ENCODE measurements at regions not wholly inside any gene's neighbourhood (a gene's known extent, or its start where the extent isn't known, plus 50 kb on each side); places are given as distances from the start of the nearest gene placed in this dataset.

- H3K36me3 ChIP-seq (ENCODE audit: control insufficient read depth, insufficient read depth, low read length): no peaks in the 10 kb centered on the region
- H3K4me1 ChIP-seq (ENCODE audit: control insufficient read depth, insufficient read depth, low read length): no peaks in the 10 kb centered on the region
- H3K27me3 ChIP-seq (ENCODE audit: control insufficient read depth, insufficient read depth, low read length): no peaks in the 10 kb centered on the region
- no peak overlapping the region for H3K4me3 ChIP-seq (ENCODE audit: low read depth, low read length)
- H3K9me3 ChIP-seq (ENCODE audit: control insufficient read depth, insufficient read depth, low read length): no peaks in the 10 kb centered on the region
- no peak overlapping the region for H3K9ac ChIP-seq (ENCODE audit: low read depth, low read length)
- no peak overlapping the region for H3K27ac ChIP-seq (ENCODE audit: low read depth, low read length)
These were observed 107.3 kb upstream of the STARD13 start for GRCh38 chr13:33392794-33393405.

DNA sequence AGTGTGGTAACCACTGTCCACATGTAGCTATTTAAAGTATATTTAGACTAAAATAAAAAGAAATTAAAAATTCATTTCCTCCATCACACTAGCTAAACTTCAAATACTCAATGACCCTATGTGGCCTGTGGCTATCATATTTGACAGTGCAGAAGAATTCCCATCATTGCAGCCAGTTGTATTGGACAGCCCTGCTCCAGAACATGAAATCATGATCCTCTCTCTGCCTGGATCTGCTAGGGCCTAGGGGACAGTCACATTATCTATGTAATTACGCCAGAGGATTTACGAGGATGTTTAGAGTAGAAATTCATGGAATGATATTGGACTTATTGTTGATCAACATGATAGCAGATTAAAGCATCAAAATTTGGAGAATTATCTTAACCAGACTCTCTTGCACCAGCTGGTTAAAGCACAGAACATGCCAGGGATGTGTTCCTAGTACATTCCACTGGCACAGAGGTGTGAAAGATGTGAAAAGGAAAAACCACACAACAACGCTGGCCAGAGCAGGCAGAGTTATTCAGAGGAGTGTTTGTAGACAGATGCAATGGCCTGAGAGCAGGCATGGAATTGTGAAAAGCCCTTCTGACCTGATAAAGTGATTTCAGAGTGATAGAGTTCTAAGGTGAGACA lies 108.9 kb upstream of the STARD13 start:
- H3K9ac ChIP-seq (ENCODE audit: low read depth, low read length): no peak overlapping the region
- H3K4me3 ChIP-seq (ENCODE audit: low read depth, low read length): no peak overlapping the region
- no peak overlapping the region for H3K27ac ChIP-seq (ENCODE audit: low read depth, low read length)
- no peaks in the 10 kb centered on the region for H3K4me1 ChIP-seq (ENCODE audit: control insufficient read depth, insufficient read depth, low read length)
- H3K27me3 ChIP-seq (ENCODE audit: control insufficient read depth, insufficient read depth, low read length): no peaks in the 10 kb centered on the region
- H3K9me3 ChIP-seq (ENCODE audit: control insufficient read depth, insufficient read depth, low read length): no peaks in the 10 kb centered on the region
- H3K36me3 ChIP-seq (ENCODE audit: control insufficient read depth, insufficient read depth, low read length): no peaks in the 10 kb centered on the region

GRCh38 chr13:33401238-33401637 lies 115.7 kb upstream of the STARD13 start:
- no peak overlapping the region for H3K4me3 ChIP-seq (ENCODE audit: low read depth, low read length)
- no peaks in the 10 kb centered on the region for H3K9me3 ChIP-seq (ENCODE audit: control insufficient read depth, insufficient read depth, low read length)
- no peaks in the 10 kb centered on the region for H3K27me3 ChIP-seq (ENCODE audit: control insufficient read depth, insufficient read depth, low read length)
- H3K27ac ChIP-seq (ENCODE audit: low read depth, low read length): no peak overlapping the region
- H3K4me1 ChIP-seq (ENCODE audit: control insufficient read depth, insufficient read depth, low read length): no peaks in the 10 kb centered on the region
- H3K36me3 ChIP-seq (ENCODE audit: control insufficient read depth, insufficient read depth, low read length): no peaks in the 10 kb centered on the region
- no peak overlapping the region for H3K9ac ChIP-seq (ENCODE audit: low read depth, low read length)

DNA sequence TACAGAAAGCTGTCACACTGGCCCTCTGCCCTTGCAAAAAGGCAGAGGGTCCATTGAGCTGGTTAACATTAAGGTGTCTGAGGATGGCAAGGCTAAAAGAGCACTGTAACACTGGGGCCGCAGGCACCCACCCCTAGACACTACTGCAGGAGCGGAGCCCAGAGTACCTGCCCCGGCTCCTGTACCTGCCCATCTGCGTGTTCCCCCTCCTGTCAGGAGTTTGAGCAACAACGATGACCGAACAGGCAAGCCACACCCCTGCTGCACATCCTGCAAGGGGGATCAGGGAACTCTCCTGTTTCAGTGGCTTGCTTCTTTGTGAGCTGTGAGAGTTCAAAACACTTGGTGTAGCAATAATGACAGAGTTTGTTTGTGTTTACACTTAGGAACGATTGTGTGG lies 117.4 kb upstream of the STARD13 start:
- no peaks in the 10 kb centered on the region for H3K4me1 ChIP-seq (ENCODE audit: control insufficient read depth, insufficient read depth, low read length)
- H3K4me3 ChIP-seq (ENCODE audit: low read depth, low read length): no peak overlapping the region
- H3K27me3 ChIP-seq (ENCODE audit: control insufficient read depth, insufficient read depth, low read length): no peaks in the 10 kb centered on the region
- H3K27ac ChIP-seq (ENCODE audit: low read depth, low read length): no peak overlapping the region
- no peaks in the 10 kb centered on the region for H3K36me3 ChIP-seq (ENCODE audit: control insufficient read depth, insufficient read depth, low read length)
- H3K9ac ChIP-seq (ENCODE audit: low read depth, low read length): no peak overlapping the region
- no peaks in the 10 kb centered on the region for H3K9me3 ChIP-seq (ENCODE audit: control insufficient read depth, insufficient read depth, low read length)

DNA sequence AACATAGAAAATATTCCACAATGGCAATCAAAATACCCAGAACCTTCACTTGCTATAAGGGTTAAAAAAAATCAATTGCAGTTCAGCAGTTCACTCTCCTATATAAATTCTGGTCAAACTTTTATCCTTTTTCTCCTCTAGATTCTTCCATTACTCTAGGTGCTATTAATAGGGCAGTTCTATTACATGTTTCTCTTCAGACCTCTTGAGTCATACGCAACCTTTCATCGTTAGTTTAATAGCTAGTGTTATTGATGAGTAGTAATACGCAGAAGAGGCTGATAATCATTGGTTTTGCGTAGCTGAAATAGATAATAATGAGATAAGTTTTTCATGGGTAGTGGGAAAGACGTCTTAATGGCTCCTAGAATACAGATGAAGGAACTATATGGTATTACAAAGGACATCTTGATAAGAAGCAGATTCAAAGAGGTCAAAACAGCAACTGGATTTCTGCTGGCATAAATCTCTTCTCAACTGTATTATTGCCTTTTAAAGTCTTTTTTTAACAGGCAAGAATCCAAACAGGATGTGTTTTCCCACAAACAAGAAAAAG lies 118.3 kb upstream of the STARD13 start:
- no peaks in the 10 kb centered on the region for H3K27me3 ChIP-seq (ENCODE audit: control insufficient read depth, insufficient read depth, low read length)
- H3K4me3 ChIP-seq (ENCODE audit: low read depth, low read length): no peak overlapping the region
- no peaks in the 10 kb centered on the region for H3K4me1 ChIP-seq (ENCODE audit: control insufficient read depth, insufficient read depth, low read length)
- H3K36me3 ChIP-seq (ENCODE audit: control insufficient read depth, insufficient read depth, low read length): no peaks in the 10 kb centered on the region
- H3K9me3 ChIP-seq (ENCODE audit: control insufficient read depth, insufficient read depth, low read length): no peaks in the 10 kb centered on the region
- no peak overlapping the region for H3K27ac ChIP-seq (ENCODE audit: low read depth, low read length)
- H3K9ac ChIP-seq (ENCODE audit: low read depth, low read length): no peak overlapping the region

- Histone ChIP-seq H3K4me3 (ENCODE audit: low read depth, low read length) (no peak overlapping the region), H3K36me3 (ENCODE audit: control insufficient read depth, insufficient read depth, low read length) (no peaks in the 10 kb centered on the region), H3K4me1 (ENCODE audit: control insufficient read depth, insufficient read depth, low read length) (peaks cover 4% of the 10 kb centered on the region; the same call in 1 of the 2 replicates), H3K27me3 (ENCODE audit: control insufficient read depth, insufficient read depth, low read length) (no peaks in the 10 kb centered on the region), H3K9me3 (ENCODE audit: control insufficient read depth, insufficient read depth, low read length) (no peaks in the 10 kb centered on the region), H3K9ac (ENCODE audit: low read depth, low read length) (no peak overlapping the region), H3K27ac (ENCODE audit: low read depth, low read length) (no peak overlapping the region)
These were observed 119.8 kb upstream of the STARD13 start for GRCh38 chr13:33405371-33405770.

DNA sequence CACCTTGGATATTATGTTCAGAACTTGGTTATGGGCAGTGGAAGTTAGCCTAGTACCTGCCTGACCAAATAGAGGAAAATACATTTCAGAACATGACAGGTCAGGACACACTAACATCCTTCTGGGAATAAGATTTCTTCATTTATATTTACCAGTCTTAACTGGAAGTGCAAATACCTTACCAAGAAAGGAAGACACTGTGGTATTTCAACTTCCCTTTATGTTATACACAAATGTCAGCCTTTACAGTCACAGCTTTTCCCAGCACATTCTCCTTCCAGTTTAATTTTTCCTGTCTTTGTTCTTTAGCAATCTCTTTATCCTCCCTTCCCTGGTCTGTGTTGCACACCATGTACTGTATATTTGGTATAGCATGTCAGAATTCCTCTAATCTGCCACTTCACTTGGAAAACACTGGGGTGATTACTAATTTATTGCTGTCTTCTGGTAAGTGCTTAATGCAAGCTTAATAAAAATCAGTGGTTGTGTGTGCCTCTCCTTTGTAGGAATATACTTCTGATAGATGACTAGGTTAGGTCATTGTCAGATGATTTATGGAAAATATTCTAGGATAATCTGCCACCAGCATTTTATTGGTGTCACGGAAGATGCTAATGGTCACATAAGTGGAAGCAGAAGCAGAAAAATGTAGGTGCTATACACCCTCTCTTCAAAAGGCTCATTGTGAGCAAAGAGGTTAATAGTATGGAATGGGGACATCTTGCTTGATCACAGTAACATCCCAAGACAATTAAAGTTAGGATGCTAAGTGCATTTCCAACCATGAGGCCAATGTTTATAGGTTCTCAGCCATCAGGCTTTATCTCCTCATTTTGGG lies 124.3 kb upstream of the STARD13 start:
- no peaks in the 10 kb centered on the region for H3K9me3 ChIP-seq (ENCODE audit: control insufficient read depth, insufficient read depth, low read length)
- no peak overlapping the region for H3K9ac ChIP-seq (ENCODE audit: low read depth, low read length)
- no peaks in the 10 kb centered on the region for H3K36me3 ChIP-seq (ENCODE audit: control insufficient read depth, insufficient read depth, low read length)
- H3K27ac ChIP-seq (ENCODE audit: low read depth, low read length): no peak overlapping the region
- H3K4me1 ChIP-seq (ENCODE audit: control insufficient read depth, insufficient read depth, low read length): peaks cover 16% of the 10 kb centered on the region
- no peak overlapping the region for H3K4me3 ChIP-seq (ENCODE audit: low read depth, low read length)
- no peaks in the 10 kb centered on the region for H3K27me3 ChIP-seq (ENCODE audit: control insufficient read depth, insufficient read depth, low read length)

GRCh38 chr13:33410619-33411018 lies 125.1 kb upstream of the STARD13 start:
- Histone ChIP-seq H3K27me3 (ENCODE audit: control insufficient read depth, insufficient read depth, low read length) (no peaks in the 10 kb centered on the region), H3K4me3 (ENCODE audit: low read depth, low read length) (no peak overlapping the region), H3K36me3 (ENCODE audit: control insufficient read depth, insufficient read depth, low read length) (no peaks in the 10 kb centered on the region), H3K4me1 (ENCODE audit: control insufficient read depth, insufficient read depth, low read length) (peaks cover 16% of the 10 kb centered on the region), H3K9ac (ENCODE audit: low read depth, low read length) (no peak overlapping the region), H3K9me3 (ENCODE audit: control insufficient read depth, insufficient read depth, low read length) (no peaks in the 10 kb centered on the region), H3K27ac (ENCODE audit: low read depth, low read length) (no peak overlapping the region)

- Histone ChIP-seq H3K27me3 (ENCODE audit: control insufficient read depth, insufficient read depth, low read length) (no peaks in the 10 kb centered on the region), H3K9me3 (ENCODE audit: control insufficient read depth, insufficient read depth, low read length) (no peaks in the 10 kb centered on the region), H3K27ac (ENCODE audit: low read depth, low read length) (no peak overlapping the region), H3K36me3 (ENCODE audit: control insufficient read depth, insufficient read depth, low read length) (no peaks in the 10 kb centered on the region), H3K4me3 (ENCODE audit: low read depth, low read length) (no peak overlapping the region), H3K9ac (ENCODE audit: low read depth, low read length) (no peak overlapping the region), H3K4me1 (ENCODE audit: control insufficient read depth, insufficient read depth, low read length) (peaks cover 16% of the 10 kb centered on the region)
These were observed 125.8 kb upstream of the STARD13 start for GRCh38 chr13:33411312-33411711.

DNA sequence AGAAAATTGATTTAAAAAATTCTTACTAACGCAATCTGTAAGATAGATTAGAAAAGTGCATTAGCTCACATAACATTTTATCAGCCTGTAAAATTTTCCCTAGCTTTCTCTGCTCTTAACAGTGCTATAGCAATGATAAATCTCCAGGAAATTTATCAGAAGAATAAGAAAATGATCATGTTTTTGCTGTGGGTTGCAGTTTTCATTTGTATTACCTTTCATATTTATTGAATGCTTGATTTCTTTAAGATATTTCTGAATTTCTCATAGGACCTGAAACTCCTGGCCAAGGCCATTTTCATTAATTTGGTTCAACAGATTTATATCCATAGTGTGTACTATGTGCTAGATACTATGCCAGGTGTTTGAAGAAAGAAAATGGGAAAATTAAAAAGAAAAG lies 130.3 kb upstream of the STARD13 start:
- H3K4me1 ChIP-seq (ENCODE audit: control insufficient read depth, insufficient read depth, low read length): peaks cover 9% of the 10 kb centered on the region; the same call in 1 of the 2 replicates
- H3K9ac ChIP-seq (ENCODE audit: low read depth, low read length): no peak overlapping the region
- no peaks in the 10 kb centered on the region for H3K36me3 ChIP-seq (ENCODE audit: control insufficient read depth, insufficient read depth, low read length)
- H3K27ac ChIP-seq (ENCODE audit: low read depth, low read length): no peak overlapping the region
- H3K9me3 ChIP-seq (ENCODE audit: control insufficient read depth, insufficient read depth, low read length): no peaks in the 10 kb centered on the region
- no peaks in the 10 kb centered on the region; the same call in 1 of the 2 replicates for H3K27me3 ChIP-seq (ENCODE audit: control insufficient read depth, insufficient read depth, low read length)
- no peak overlapping the region for H3K4me3 ChIP-seq (ENCODE audit: low read depth, low read length)

Data from HUES48 (cell line).